Stimulated activated CD4-positive, alpha-beta T cell treated with anti-CD3 and anti-CD28 coated beads, TNF-alpha, amount 100 ng/mL, for 24 hours (primary cell): ENCODE measurements at regions not wholly inside any gene's neighbourhood (a gene's known extent, or its start where the extent isn't known, plus 50 kb on each side); places are given as distances from the start of the nearest gene placed in this dataset.
A peak's percentile ranks its signal among the peaks of the same experiment; 100 is the strongest.

ENCODE experiments used
- DNase-seq, 3 experiments: peaks; one replicate each; pipeline ENCODE4 v3.0.0-alpha.2; 2020; ENCODE audit warnings: low read depth in 3 of 3

- no peak for DNase-seq
Observed at GRCh38 chr12:92304371-92305055, 158.9 kb upstream of the BTG1 start.

- no peak for DNase-seq
Observed at GRCh38 chr12:92302041-92302829, 156.6 kb upstream of the BTG1 start.

- DNase-seq: no peak
Observed at GRCh38 chr12:92301356-92301755, 155.7 kb upstream of the BTG1 start.

- DNase-seq: no peak
Observed at GRCh38 chr12:92300777-92301176, 155.1 kb upstream of the BTG1 start.

- DNase-seq: no peak
Observed at GRCh38 chr12:92299744-92300143, 154.1 kb upstream of the BTG1 start.

- DNase-seq: no peak
Observed at GRCh38 chr12:92299344-92299743, 153.7 kb upstream of the BTG1 start.

GRCh38 chr12:92297932-92298696 is 152.5 kb upstream of the BTG1 start:
- peak in 1 of 3 experiments; percentile 1 for DNase-seq

GRCh38 chr12:92297405-92297804 is 151.8 kb upstream of the BTG1 start:
- DNase-seq: no peak

- no peak for DNase-seq
Observed at GRCh38 chr12:92295523-92295922, 149.9 kb upstream of the BTG1 start.

GRCh38 chr12:92294676-92295440 is 149.2 kb upstream of the BTG1 start:
- no peak for DNase-seq

- DNase-seq: no peak
Observed at GRCh38 chr12:92292016-92292415, 146.4 kb upstream of the BTG1 start.

GRCh38 chr12:92290886-92291285 is 145.2 kb upstream of the BTG1 start:
- DNase-seq: no peak

- no peak for DNase-seq
Observed at GRCh38 chr12:92290350-92290695, 144.7 kb upstream of the BTG1 start.

GRCh38 chr12:92289629-92290349 is 144.1 kb upstream of the BTG1 start:
- no peak for DNase-seq

- DNase-seq: no peak
Observed at GRCh38 chr12:92288561-92288960, 142.9 kb upstream of the BTG1 start.

- no peak for DNase-seq
Observed at GRCh38 chr12:92278378-92278828, 132.8 kb upstream of the BTG1 start.

- no peak for DNase-seq
Observed at GRCh38 chr12:92277795-92278194, 132.1 kb upstream of the BTG1 start.

GRCh38 chr12:92276276-92276675 is 130.6 kb upstream of the BTG1 start:
- no peak for DNase-seq

GRCh38 chr12:92275443-92276154 is 130.0 kb upstream of the BTG1 start:
- no peak for DNase-seq

- DNase-seq: no peak
Observed at GRCh38 chr12:92273076-92273475, 127.4 kb upstream of the BTG1 start.
